Upper lobe of right lung (tissue), 1 donor: ENCODE measurements at regions not wholly inside any gene's neighbourhood (a gene's known extent, or its start where the extent isn't known, plus 50 kb on each side); places are given as distances from the start of the nearest gene placed in this dataset.
"Not testable (repeated sequence)": the region's sequence is repeated elsewhere in the genome, so short reads cannot be mapped to it uniquely, and the experiment has no call there.

Experiments
- ATAC-seq: fragments of 200-7000 bp; cut with Tn5 transposase; one replicate; pipeline ENCODE4 v1.9.1; 2020; ENCODE audit warnings: mild to moderate bottlenecking, moderate library complexity
- DNase-seq: peaks from one replicate; pipeline ENCODE4 v3.0.0-alpha.2; 2020
- H3K27ac ChIP-seq: fragments of 200-600 bp; one replicate; pipeline ENCODE4 v1.8.0; 2022
- H3K27me3 ChIP-seq: fragments of 200-600 bp; one replicate; pipeline ENCODE4 v1.8.0; 2022; ENCODE audit warnings: mild to moderate bottlenecking
- H3K36me3 ChIP-seq: fragments of 200-600 bp; one replicate; pipeline ENCODE4 v1.8.0; 2022
- H3K4me1 ChIP-seq: fragments of 200-600 bp; one replicate; pipeline ENCODE4 v1.8.0; 2022
- H3K4me3 ChIP-seq: fragments of 200-600 bp; one replicate; pipeline ENCODE4 v1.8.0; 2022; ENCODE audit warnings: mild to moderate bottlenecking
- H3K9me3 ChIP-seq: fragments of 200-600 bp; one replicate; pipeline ENCODE4 v1.8.0; 2022
- CTCF ChIP-seq: fragments of 200-600 bp; IDR thresholded peaks from one replicate; pipeline ENCODE4 v1.8.0; 2022; ENCODE audit warnings: antibody characterized with exemption
- intact Hi-C: fragments of 100-400 bp; cut with DNase I; formaldehyde crosslinking; loops from one replicate; pipeline ENCODE4 v1.11.0; 2022
- donor health status: DM: no; HTN: yes; CAD: no; lungs with severe emphysema.

- no peaks in the 10 kb centered on the region for H3K36me3 ChIP-seq
- intact Hi-C loops = no loop called here
- no peak overlapping the region for H3K4me3 ChIP-seq
- no peaks in the 10 kb centered on the region for H3K9me3 ChIP-seq
- H3K27ac ChIP-seq = no peak overlapping the region
- TF ChIP-seq CTCF = no peak
- no peaks in the 10 kb centered on the region for H3K4me1 ChIP-seq
- ATAC-seq = no peak
- H3K27me3 ChIP-seq = no peaks in the 10 kb centered on the region
- no peak for DNase-seq
These were observed 598.9 kb downstream of the RFPL4B start for GRCh38 chr6:112946051-112946450.

GRCh38 chr6:112947507-112947906, 600.4 kb downstream of the RFPL4B start:
- TF ChIP-seq CTCF = no peak
- Histone ChIP-seq H3K27me3 (no peaks in the 10 kb centered on the region), H3K9me3 (no peaks in the 10 kb centered on the region), H3K4me1 (no peaks in the 10 kb centered on the region), H3K4me3 (no peak overlapping the region), H3K36me3 (no peaks in the 10 kb centered on the region), H3K27ac (no peak overlapping the region)
- intact Hi-C loops = no loop called here
- no peak for DNase-seq
- ATAC-seq = no peak

- ATAC-seq (no peak), DNase-seq (no peak)
- Histone ChIP-seq H3K4me1 (no peaks in the 10 kb centered on the region), H3K27ac (no peak overlapping the region), H3K9me3 (no peaks in the 10 kb centered on the region), H3K27me3 (no peaks in the 10 kb centered on the region), H3K4me3 (no peak overlapping the region), H3K36me3 (no peaks in the 10 kb centered on the region)
- intact Hi-C loops = no loop called here
- TF ChIP-seq CTCF = no peak
These were observed 604.7 kb downstream of the RFPL4B start for GRCh38 chr6:112951829-112952228.

GRCh38 chr6:112955743-112956142, 608.6 kb downstream of the RFPL4B start:
- DNase-seq, H3K27ac ChIP-seq, ATAC-seq, H3K4me3 ChIP-seq, intact Hi-C loops, H3K27me3 ChIP-seq, H3K9me3 ChIP-seq, H3K36me3 ChIP-seq, H3K4me1 ChIP-seq: not testable (repeated sequence)

- ATAC-seq (no peak), DNase-seq (no peak)
- no peak overlapping the region for H3K27ac ChIP-seq
- no peak for TF ChIP-seq CTCF
- H3K36me3 ChIP-seq = no peaks in the 10 kb centered on the region
- H3K4me3 ChIP-seq = no peak overlapping the region
- no peaks in the 10 kb centered on the region for H3K27me3 ChIP-seq
- no peaks in the 10 kb centered on the region for H3K4me1 ChIP-seq
- no peaks in the 10 kb centered on the region for H3K9me3 ChIP-seq
- intact Hi-C loops = no loop called here
These were observed 609.8 kb downstream of the RFPL4B start for GRCh38 chr6:112956696-112957535.

- intact Hi-C loops = no loop called here
- Histone ChIP-seq H3K4me3 (no peak overlapping the region), H3K27me3 (no peaks in the 10 kb centered on the region), H3K27ac (no peak overlapping the region), H3K36me3 (no peaks in the 10 kb centered on the region), H3K4me1 (no peaks in the 10 kb centered on the region), H3K9me3 (no peaks in the 10 kb centered on the region)
- ATAC-seq = no peak
- DNase-seq = no peak
- TF ChIP-seq CTCF = no peak
These were observed 610.4 kb downstream of the RFPL4B start for GRCh38 chr6:112957536-112957916.

- H3K27me3 ChIP-seq, H3K27ac ChIP-seq, DNase-seq, H3K36me3 ChIP-seq, ATAC-seq, H3K9me3 ChIP-seq, H3K4me1 ChIP-seq, H3K4me3 ChIP-seq, intact Hi-C loops: not testable (repeated sequence)
These were observed 613.0 kb downstream of the RFPL4B start for GRCh38 chr6:112960130-112960529.
